GM12878 (cell line): ENCODE measurements at regions not wholly inside any gene's neighbourhood (a gene's known extent, or its start where the extent isn't known, plus 50 kb on each side); places are given as distances from the start of the nearest gene placed in this dataset.

Experiments
- ATAC-seq: fragments of 200-7000 bp; cut with Tn5 transposase; 3 replicates; pipeline ENCODE4 v1.9.1; 2020; ENCODE audit warnings: mild to moderate bottlenecking, moderate library complexity
- BruUV-seq: library from RNA; stranded (reverse); fragments of 400-500 nt; replicated peaks from 2 replicates; lab custom pipeline; 2021; lab: Mats Ljungman, UMichigan
- CTCF ChIA-PET: fragments of 300-600 bp; sonication (Branson Sonifier 250); formaldehyde crosslinking; extraction: SDS; loops from one replicate; lab custom pipeline; 2021; ENCODE audit warnings: inconsistent platforms; lab: Yijun Ruan, JAX
- POLR2A ChIA-PET: fragments of 350-600 bp; formaldehyde crosslinking; extraction: SDS; loops from one replicate; lab custom pipeline; 2021; ENCODE audit warnings: inconsistent platforms; lab: Charles Lee
- RAD21 ChIA-PET: fragments of 300-600 bp; sonication (Branson Sonifier 250); formaldehyde crosslinking; loops from one replicate; lab custom pipeline; 2023; ENCODE audit warnings: antibody characterized with exemption; ENCODE audit not compliant: unreplicated experiment; lab: Charles Lee
- SMC1A ChIA-PET: fragments of 300-600 bp; sonication (Branson Sonifier 250); formaldehyde crosslinking; loops from one replicate; lab custom pipeline; 2023; ENCODE audit not compliant: unreplicated experiment, uncharacterized antibody; lab: Charles Lee
- DNase-seq: peaks from one replicate; pipeline ENCODE4 v3.0.0-alpha.2; 2011; ENCODE audit warnings: low read depth, low spot score
- FAIRE-seq: peaks from 3 replicates; lab custom pipeline; 2011; peaks lifted over from hg19 to GRCh38; lab: Jason Lieb, UNC
- H2AFZ ChIP-seq: 2 replicates; pipeline ENCODE4 v1.6.0; 2011; ENCODE audit warnings: low read depth, low read length, control low read depth; ENCODE audit not compliant: control insufficient read depth
- H3K27ac ChIP-seq: 2 replicates; pipeline ENCODE4 v1.5.1; 2011; ENCODE audit warnings: control low read depth; ENCODE audit not compliant: control insufficient read depth, insufficient read depth
- H3K27me3 ChIP-seq, 2 experiments: replicated peaks in 1 of 2; 2 replicates each; pipeline versions ENCODE4 v1.6.0 to v1.6.1; 2011; ENCODE audit warnings: low read length in 1 of 2; ENCODE audit not compliant: control insufficient read depth in 2 of 2, insufficient read depth in 2 of 2
- H3K36me3 ChIP-seq, 2 experiments: 2 replicates each; pipeline ENCODE4 v1.5.1; 2011; ENCODE audit warnings: low read length in 1 of 2; ENCODE audit not compliant: control insufficient read depth in 2 of 2, insufficient read depth in 2 of 2
- H3K4me1 ChIP-seq: 2 replicates; pipeline ENCODE4 v1.6.1; 2011; ENCODE audit warnings: mild to moderate bottlenecking, low read length, moderate library complexity, mixed read lengths; ENCODE audit not compliant: control insufficient read depth, insufficient read depth
- H3K4me2 ChIP-seq: 2 replicates; pipeline ENCODE4 v1.6.0; 2011; ENCODE audit warnings: control low read depth; ENCODE audit not compliant: control insufficient read depth, insufficient read depth
- H3K4me3 ChIP-seq: fragments of 200-600 bp; sonication (generic); 2 replicates; pipeline ENCODE4 v1.5.1; 2016
- H3K79me2 ChIP-seq: 2 replicates; pipeline ENCODE4 v1.6.0; 2011; ENCODE audit warnings: low read length; ENCODE audit not compliant: control insufficient read depth, insufficient read depth
- H3K9ac ChIP-seq: 2 replicates; pipeline ENCODE4 v1.8.0; 2011; ENCODE audit warnings: low read length, control low read depth, mixed read lengths; ENCODE audit not compliant: control insufficient read depth, insufficient read depth
- H3K9me3 ChIP-seq: replicated peaks from 3 replicates; pipeline ENCODE4 v1.5.1; 2011; ENCODE audit warnings: mild to moderate bottlenecking, low read length; ENCODE audit not compliant: control insufficient read depth, insufficient read depth
- H4K20me1 ChIP-seq: 2 replicates; pipeline ENCODE4 v1.6.0; 2011; ENCODE audit not compliant: control insufficient read depth, insufficient read depth
- BMI1 ChIP-seq: fragments of 450-650 bp; IDR thresholded peaks from 2 replicates; pipeline ENCODE4 v1.6.1; 2016; ENCODE audit warnings: mild to moderate bottlenecking, moderate library complexity, borderline replicate concordance
- CEBPB ChIP-seq, 2 experiments: fragments of 150-350 bp in 1 of 2; IDR thresholded peaks; 2 replicates each; pipeline ENCODE4 v1.6.1; 2012 to 2014; ENCODE audit warnings: low read depth in 2 of 2, low read length in 2 of 2, borderline replicate concordance in 1 of 2, inconsistent platforms in 1 of 2
- CHD4 ChIP-seq: fragments of 200-600 bp; sonication (generic); IDR thresholded peaks from 2 replicates; pipeline ENCODE4 v1.6.1; 2016; ENCODE audit warnings: mild to moderate bottlenecking
- E4F1 ChIP-seq: fragments of 450-650 bp; IDR thresholded peaks from 2 replicates; pipeline ENCODE4 v1.6.1; 2018; ENCODE audit warnings: borderline replicate concordance, mild to moderate bottlenecking; ENCODE audit not compliant: partially characterized antibody
- NR2C1 ChIP-seq: fragments of 450-650 bp; IDR thresholded peaks from 2 replicates; pipeline ENCODE4 v1.6.1; 2017; ENCODE audit warnings: antibody characterized with exemption, mild to moderate bottlenecking, moderate library complexity
- NR2C2 ChIP-seq: IDR thresholded peaks from 2 replicates; pipeline ENCODE4 v1.6.1; 2011; ENCODE audit warnings: borderline replicate concordance, low read depth; ENCODE audit not compliant: control insufficient read depth, insufficient read length
- SKIL ChIP-seq: fragments of 450-650 bp; IDR thresholded peaks from 2 replicates; pipeline ENCODE4 v1.6.1; 2017; ENCODE audit warnings: mild to moderate bottlenecking, low read depth, inconsistent platforms; ENCODE audit not compliant: poor library complexity, severe bottlenecking
- SMC3 ChIP-seq: IDR thresholded peaks from 2 replicates; pipeline ENCODE4 v1.6.1; 2011; ENCODE audit warnings: low read length, improper control_type of control experiment, borderline replicate concordance
- SRF ChIP-seq, 2 experiments: IDR thresholded peaks; 2 replicates each; pipeline ENCODE4 v1.6.1; 2011; ENCODE audit warnings: low read depth in 2 of 2, low read length in 2 of 2, mild to moderate bottlenecking in 1 of 2, moderate library complexity in 1 of 2
- TAF1 ChIP-seq: IDR thresholded peaks from 2 replicates; pipeline ENCODE4 v1.6.1; 2011; ENCODE audit warnings: mild to moderate bottlenecking, low read depth, low read length, borderline replicate concordance
- TCF3 ChIP-seq: IDR thresholded peaks from 2 replicates; pipeline ENCODE4 v1.6.1; 2012; ENCODE audit warnings: low read depth, mild to moderate bottlenecking, low read length, borderline replicate concordance; ENCODE audit not compliant: insufficient read depth
- WGBS: methylation state at CpG from one replicate; pipeline ENCODE4 v1.1.6; 2016; ENCODE audit warnings: low lambda C conversion rate; ENCODE audit not compliant: insufficient replicate concordance, insufficient coverage; ENCODE audit errors: missing lambda C conversion rate; 5-methylcytosine and 5-hydroxymethylcytosine counted together
- in situ Hi-C: fragments of 300-500 bp; cut with MboI; formaldehyde crosslinking; loops from 9 replicates; pipeline ENCODE4 v1.14.3; 2018; ENCODE audit warnings: mixed read lengths
- intact Hi-C: fragments of 100-400 bp; cut with micrococcal nuclease; formaldehyde crosslinking; loops from one replicate; pipeline ENCODE4 v1.14.2; 2022; ENCODE audit not compliant: unreplicated experiment

GRCh38 chr16:17034477-17035252, 436.1 kb downstream of the XYLT1 start:
- WGBS = 94% methylated on average over 1 of the region's 1 CpG
- DNase-seq (no peak), FAIRE-seq (no peak), ATAC-seq (no peak)
- ChIA-PET RAD21 (no interaction called here), CTCF (no interaction called here), SMC1A (interaction anchor here (0.7 to 1.9 kb wide), 2 partner anchors 16 to 35 kb away, joined by 3 to 8 read pairs; no protein-coding TSS in a partner anchor), POLR2A (no interaction called here)
- H3K9me3 ChIP-seq = peaks cover 5% of the 10 kb centered on the region
- no peaks in the 10 kb centered on the region for H3K4me1 ChIP-seq
- H3K9ac ChIP-seq = no peak overlapping the region
- no peaks in the 10 kb centered on the region for H3K27me3 ChIP-seq
- BruUV-seq = no TSS peak
- intact Hi-C loops (no loop called here), in situ Hi-C loops (no loop called here)
- no peak overlapping the region for H3K4me3 ChIP-seq
- TF ChIP-seq SKIL = no peak
- TF ChIP-seq CHD4 = no peak
- TF ChIP-seq NR2C2 = no peak
- TF ChIP-seq BMI1 = no peak
- TF ChIP-seq NR2C1 = no peak
- TF ChIP-seq E4F1 = no peak
- no peak for TF ChIP-seq TCF3
- no peak for TF ChIP-seq TAF1
- no peak for TF ChIP-seq SRF (IDR thresholded peaks at IDR 0.05; ENCODE audit: low read depth in 2 of 2, low read length in 2 of 2)
- no peak for TF ChIP-seq SMC3
- TF ChIP-seq CEBPB (IDR thresholded peaks at IDR 0.05; ENCODE audit: borderline replicate concordance in 1 of 2, low read depth in 2 of 2, low read length in 2 of 2) = no peak
- no peaks in the 10 kb centered on the region; the same call in 1 of the 2 replicates for H3K79me2 ChIP-seq
- H3K27ac ChIP-seq = no peak overlapping the region
- no peak overlapping the region for H3K4me2 ChIP-seq
- H2AFZ ChIP-seq = no peak overlapping the region
- H4K20me1 ChIP-seq = no peaks in the 10 kb centered on the region
- no peaks in the 10 kb centered on the region for H3K36me3 ChIP-seq
